ENCODE measurements at regions not wholly inside any gene's neighbourhood (a gene's known extent, or its start where the extent isn't known, plus 50 kb on each side); places are given as distances from the start of the nearest gene placed in this dataset.

GRCh38 chr1:36613721-36614120 lies 131.0 kb upstream of the CSF3R start:
- no peak for DNase-seq (ENCODE audit: extremely low read depth in 1 of 2, low read depth in 1 of 2)

GRCh38 chr1:36612881-36613280 lies 130.2 kb upstream of the CSF3R start:
- DNase-seq (ENCODE audit: extremely low read depth in 1 of 2, low read depth in 1 of 2) = no peak

GRCh38 chr1:36612121-36612520 lies 129.4 kb upstream of the CSF3R start:
- DNase-seq (ENCODE audit: extremely low read depth in 1 of 2, low read depth in 1 of 2) = no peak

- DNase-seq (ENCODE audit: extremely low read depth in 1 of 2, low read depth in 1 of 2) = no peak
These were observed 126.7 kb upstream of the CSF3R start for GRCh38 chr1:36609241-36610027.

- no peak for DNase-seq (ENCODE audit: extremely low read depth in 1 of 2, low read depth in 1 of 2)
These were observed 125.6 kb upstream of the CSF3R start for GRCh38 chr1:36608272-36608671.

- no peak for DNase-seq (ENCODE audit: extremely low read depth in 1 of 2, low read depth in 1 of 2)
These were observed 124.5 kb upstream of the CSF3R start for GRCh38 chr1:36607263-36607651.

GRCh38 chr1:36606641-36607262 lies 124.0 kb upstream of the CSF3R start:
- no peak for DNase-seq (ENCODE audit: extremely low read depth in 1 of 2, low read depth in 1 of 2)

GRCh38 chr1:36605942-36606640 lies 123.4 kb upstream of the CSF3R start:
- DNase-seq (ENCODE audit: extremely low read depth in 1 of 2, low read depth in 1 of 2) = no peak

- no peak for DNase-seq (ENCODE audit: extremely low read depth in 1 of 2, low read depth in 1 of 2)
These were observed 120.7 kb upstream of the CSF3R start for GRCh38 chr1:36603461-36603860.

- DNase-seq (ENCODE audit: extremely low read depth in 1 of 2, low read depth in 1 of 2) = no peak
These were observed 119.5 kb upstream of the CSF3R start for GRCh38 chr1:36602184-36602583.

- DNase-seq (ENCODE audit: extremely low read depth in 1 of 2, low read depth in 1 of 2) = no peak
These were observed 117.1 kb upstream of the CSF3R start for GRCh38 chr1:36599828-36600227.

GRCh38 chr1:36597514-36597913 lies 114.8 kb upstream of the CSF3R start:
- DNase-seq (ENCODE audit: extremely low read depth in 1 of 2, low read depth in 1 of 2) = no peak

- DNase-seq (ENCODE audit: extremely low read depth in 1 of 2, low read depth in 1 of 2) = no peak
These were observed 113.2 kb upstream of the CSF3R start for GRCh38 chr1:36595921-36596320.

GRCh38 chr1:36595349-36595748 lies 112.6 kb upstream of the CSF3R start:
- no peak for DNase-seq (ENCODE audit: extremely low read depth in 1 of 2, low read depth in 1 of 2)

GRCh38 chr1:36594023-36594422 lies 111.3 kb upstream of the CSF3R start:
- no peak for DNase-seq (ENCODE audit: extremely low read depth in 1 of 2, low read depth in 1 of 2)

- no peak for DNase-seq (ENCODE audit: extremely low read depth in 1 of 2, low read depth in 1 of 2)
These were observed 108.6 kb upstream of the CSF3R start for GRCh38 chr1:36591278-36591677.

- no peak for DNase-seq (ENCODE audit: extremely low read depth in 1 of 2, low read depth in 1 of 2)
These were observed 108.1 kb upstream of the CSF3R start for GRCh38 chr1:36590771-36591170.

GRCh38 chr1:36590264-36590663 lies 107.6 kb upstream of the CSF3R start:
- no peak for DNase-seq (ENCODE audit: extremely low read depth in 1 of 2, low read depth in 1 of 2)

GRCh38 chr1:36588972-36589371 lies 106.3 kb upstream of the CSF3R start:
- DNase-seq (ENCODE audit: extremely low read depth in 1 of 2, low read depth in 1 of 2) = no peak

- DNase-seq (ENCODE audit: extremely low read depth in 1 of 2, low read depth in 1 of 2) = no peak
These were observed 103.1 kb upstream of the CSF3R start for GRCh38 chr1:36585569-36586548.

Measured in activated CD8-positive, alpha-beta memory T cell treated with anti-CD3 and anti-CD28 coated beads for 1 hour (primary cell).